ENCODE measurements at regions not wholly inside any gene's neighbourhood (a gene's known extent, or its start where the extent isn't known, plus 50 kb on each side); places are given as distances from the start of the nearest gene placed in this dataset.

- no peak for TF ChIP-seq KIAA2018 (CRISPR knock-in tag; IDR thresholded peaks at IDR 0.05; ENCODE audit: borderline replicate concordance)
- no peak for TF ChIP-seq KMT2B (CRISPR knock-in tag; IDR thresholded peaks at IDR 0.05)
Observed at GRCh38 chr3:176399193-176399592, 798.1 kb downstream of the TBL1XR1 start (continued).

GRCh38 chr3:176395240-176395639, 802.0 kb downstream of the TBL1XR1 start:
- Histone ChIP-seq H3K27me3 (ENCODE audit: control insufficient read depth in 1 of 2, insufficient read depth in 2 of 2, low read length in 2 of 2) (no peaks in the 10 kb centered on the region), H3K79me2 (ENCODE audit: insufficient read depth, low read length) (no peaks in the 10 kb centered on the region), H2AFZ (ENCODE audit: low read length) (no peak overlapping the region), H3K27ac (ENCODE audit: extremely low read length, insufficient read depth, low read length) (no peak overlapping the region), H3K9ac (ENCODE audit: insufficient read depth, low read depth, low read length) (no peak overlapping the region), H4K20me1 (ENCODE audit: insufficient read depth, low read length) (no peaks in the 10 kb centered on the region), H3K4me1 (ENCODE audit: insufficient read depth, low read length) (no peaks in the 10 kb centered on the region), H3K4me2 (ENCODE audit: low read depth, low read length) (no peak overlapping the region), H3K36me3 (replicated peaks in 1 of 2; ENCODE audit: control insufficient read depth in 1 of 2, insufficient read depth in 2 of 2, low read length in 2 of 2) (no peaks in the 10 kb centered on the region), H3K4me3 (replicated peaks in 1 of 3; ENCODE audit: insufficient read depth in 1 of 3, low read depth in 2 of 3, low read length in 3 of 3) (no peak overlapping the region), H3K9me3 (ENCODE audit: low read length) (peaks cover 83% of the 10 kb centered on the region)
- WGBS (ENCODE audit: low lambda C conversion rate), result 26% methylated on average over 2 of the region's 2 CpGs
- ChIA-PET CTCF (ENCODE audit: low intra/inter-chr PET ratio, low total read pairs) (no interaction called here), POLR2A (no interaction called here)
- ATAC-seq (no peak), FAIRE-seq (no peak), DNase-seq (ENCODE audit: low spot score) (no peak)
- in situ Hi-C loops (cut with HindIII; ENCODE audit: extremely low pct_ligation_motif_present, low pct_unique_long_range_greater_than_20kb) (no loop called here), intact Hi-C loops (cut with micrococcal nuclease; ENCODE audit: unreplicated experiment) (no loop called here)
- TF ChIP-seq IKZF5 (CRISPR knock-in tag; IDR thresholded peaks at IDR 0.05), result no peak
- TF ChIP-seq RFX1 (IDR thresholded peaks at IDR 0.05), result no peak
- no peak for TF ChIP-seq ZNF503 (CRISPR knock-in tag; IDR thresholded peaks at IDR 0.05)
- no peak for TF ChIP-seq EHMT2 (IDR thresholded peaks at IDR 0.05; ENCODE audit: borderline replicate concordance, low read depth, low read length)
- TF ChIP-seq ZNF547 (CRISPR knock-in tag; IDR thresholded peaks at IDR 0.05), result no peak
- no peak for TF ChIP-seq MXD4 (CRISPR knock-in tag; IDR thresholded peaks at IDR 0.05)
- TF ChIP-seq ZNF33A (CRISPR knock-in tag; IDR thresholded peaks at IDR 0.05; ENCODE audit: borderline replicate concordance), result no peak
- BruUV-seq (replicated peaks), result no TSS peak
